NCI-H2029 treated with DMSO at 0.1 percent for 48 hours (cell line): ENCODE measurements at regions not wholly inside any gene's neighbourhood (a gene's known extent, or its start where the extent isn't known, plus 50 kb on each side); places are given as distances from the start of the nearest gene placed in this dataset.

ENCODE experiments used
- DNase-seq: peaks from one replicate; lab custom pipeline; 2025; lab: John Stamatoyannopoulos, UW

GRCh38 chr14:36245223-36245622, 68.7 kb upstream of the PTCSC3 start:
- DNase-seq, result no peak

DNA sequence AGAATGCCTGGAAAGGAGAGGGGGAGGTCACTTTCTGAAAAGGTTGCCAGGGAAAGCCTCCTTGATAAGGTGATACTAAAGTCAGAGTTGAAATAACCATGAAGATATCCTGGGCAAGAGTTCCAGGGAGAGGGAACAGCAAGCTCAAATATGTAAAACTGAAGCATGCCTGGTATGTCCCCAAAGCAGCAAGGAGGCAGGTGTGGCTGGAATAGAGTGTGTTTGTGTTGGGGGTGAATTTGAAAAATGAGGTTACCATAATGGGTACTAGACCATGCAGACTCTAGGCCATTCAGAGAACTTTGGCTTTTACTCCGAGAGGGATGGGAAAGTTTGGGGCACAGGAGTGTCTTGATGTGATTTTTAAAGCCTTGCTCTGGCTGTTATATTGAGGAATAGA, 66.7 kb upstream of the PTCSC3 start:
- DNase-seq, result no peak

DNA sequence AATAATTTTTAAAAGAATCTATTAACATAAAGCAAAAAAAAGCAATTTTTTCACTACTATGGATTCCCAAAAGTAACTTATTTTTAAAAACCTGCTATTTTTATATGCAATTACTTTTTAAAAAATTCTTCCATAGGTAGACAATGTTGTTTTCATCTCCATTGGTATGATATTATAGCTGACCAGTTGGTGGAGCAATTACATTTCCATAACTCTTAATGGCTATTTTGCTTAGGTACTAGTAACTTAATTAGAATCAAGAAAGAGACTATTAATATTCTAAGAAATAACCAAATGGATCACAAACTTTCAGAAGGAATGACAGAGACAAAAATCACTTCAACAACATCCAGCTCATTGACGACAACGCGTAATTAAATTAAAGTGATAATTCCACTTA, 64.7 kb upstream of the PTCSC3 start:
- peak; percentile 87 for DNase-seq

GRCh38 chr14:36238666-36239363, 62.3 kb upstream of the PTCSC3 start:
- DNase-seq, result no peak

GRCh38 chr14:36233217-36233616, 56.7 kb upstream of the PTCSC3 start:
- DNase-seq, result no peak

GRCh38 chr14:36229262-36229661, 52.7 kb upstream of the PTCSC3 start:
- no peak for DNase-seq

DNA sequence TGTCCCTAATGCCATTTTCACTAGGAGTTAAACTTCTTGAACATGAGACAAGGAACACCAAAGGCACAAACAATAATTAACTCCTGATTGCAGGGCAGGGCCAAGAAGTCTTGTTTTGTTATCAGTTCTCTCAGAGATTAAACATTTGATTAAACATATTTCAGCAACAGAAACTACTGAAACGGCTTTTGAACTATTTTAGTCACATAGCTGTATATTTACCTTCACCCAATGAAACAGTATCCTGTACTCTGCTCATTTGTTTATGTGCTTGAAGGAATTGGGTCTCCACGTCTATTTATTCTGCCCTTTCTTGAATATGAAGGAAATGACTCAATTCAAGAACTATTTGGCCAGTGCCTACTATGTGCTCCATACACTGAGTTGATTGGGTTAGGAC, 51.3 kb upstream of the PTCSC3 start:
- no peak for DNase-seq

DNA sequence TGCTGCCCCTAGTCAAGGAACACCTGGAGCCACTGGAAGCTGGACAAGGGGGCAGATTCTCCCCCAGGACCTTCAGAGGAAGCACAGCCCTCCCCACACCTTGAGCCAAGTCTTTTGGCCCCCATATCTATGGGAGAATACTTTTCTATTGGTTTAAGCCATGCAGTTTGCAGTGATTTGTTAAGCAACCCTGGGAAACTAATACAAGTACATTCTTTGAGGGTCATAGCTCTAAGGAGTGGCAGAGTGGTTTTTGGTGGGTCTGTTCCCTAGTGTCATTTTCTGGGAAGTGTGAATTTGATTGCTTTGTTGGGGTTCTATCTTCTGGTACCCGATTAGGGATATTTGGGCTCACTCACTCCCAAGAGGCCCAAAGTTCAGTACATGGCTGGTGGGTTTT, 50.8 kb upstream of the PTCSC3 start:
- DNase-seq, result no peak
